CD4-positive, alpha-beta T cell (primary cell): ENCODE measurements at regions not wholly inside any gene's neighbourhood (a gene's known extent, or its start where the extent isn't known, plus 50 kb on each side); places are given as distances from the start of the nearest gene placed in this dataset.

ENCODE experiments used
- ATAC-seq: fragments of 200-7000 bp; cut with Tn5 transposase; one replicate; pipeline ENCODE4 v1.10.0; 2022; ENCODE audit warnings: mild to moderate bottlenecking; ENCODE audit not compliant: poor library complexity
- CTCF ChIA-PET: fragments of 350-600 bp; sonication (Branson Sonifier 250); formaldehyde crosslinking; loops from one replicate; lab custom pipeline; 2021; ENCODE audit warnings: antibody characterized with exemption, inconsistent platforms; lab: Charles Lee
- POLR2A ChIA-PET: fragments of 350-600 bp; sonication (Branson Sonifier 250); formaldehyde crosslinking; loops from one replicate; lab custom pipeline; 2021; ENCODE audit warnings: antibody characterized with exemption, inconsistent platforms; lab: Charles Lee
- DNase-seq, 14 experiments: peaks; one replicate each; pipeline ENCODE4 v3.0.0-alpha.2; 2013 to 2020; ENCODE audit warnings: mixed read lengths in 2 of 14
- H3K27ac ChIP-seq, 2 donors: one replicate each; pipeline versions ENCODE4 v1.5.1 to v1.7.0; 2013; ENCODE audit warnings: low read length in 2 of 2, low read depth in 1 of 2, mild to moderate bottlenecking in 1 of 2
- H3K27me3 ChIP-seq, 2 experiments: 1 replicate in 1 of 2; 2 replicates in 1 of 2; pipeline versions ENCODE4 v1.6.1 to v1.7.0; 2013; ENCODE audit warnings: low read length in 2 of 2, control low read depth in 1 of 2, mild to moderate bottlenecking in 1 of 2, moderate library complexity in 1 of 2; ENCODE audit not compliant: insufficient read depth in 2 of 2, control insufficient read depth in 1 of 2
- H3K36me3 ChIP-seq: one replicate; pipeline ENCODE4 v1.6.1; 2013; ENCODE audit warnings: low read length, control low read depth; ENCODE audit not compliant: insufficient read depth
- H3K4me1 ChIP-seq: one replicate; pipeline ENCODE4 v1.6.1; 2013; ENCODE audit warnings: low read length, control low read depth; ENCODE audit not compliant: insufficient read depth
- H3K4me3 ChIP-seq: one replicate; pipeline ENCODE4 v1.5.1; 2013; ENCODE audit warnings: mild to moderate bottlenecking, low read length, moderate library complexity
- H3K9me3 ChIP-seq, 2 experiments: 1 replicate in 1 of 2; 2 replicates in 1 of 2; pipeline versions ENCODE4 v1.6.1 to v1.7.0; 2013; ENCODE audit warnings: low read length in 2 of 2, mild to moderate bottlenecking in 2 of 2, control low read depth in 1 of 2, moderate library complexity in 1 of 2; ENCODE audit not compliant: control insufficient read depth in 1 of 2, insufficient read depth in 1 of 2
- H3K27ac Mint-ChIP-seq: one replicate; pipeline ENCODE4 v1.8.0; 2020; ENCODE audit warnings: mixed read lengths
- H3K27me3 Mint-ChIP-seq: one replicate; pipeline ENCODE4 v1.8.0; 2021; ENCODE audit warnings: mixed read lengths
- H3K36me3 Mint-ChIP-seq: one replicate; pipeline ENCODE4 v1.8.0; 2021; ENCODE audit warnings: low read depth, mixed read lengths
- H3K4me1 Mint-ChIP-seq: one replicate; pipeline ENCODE4 v1.8.0; 2021; ENCODE audit warnings: low read depth, mixed read lengths
- H3K4me3 Mint-ChIP-seq: one replicate; pipeline ENCODE4 v1.8.0; 2020; ENCODE audit warnings: mild to moderate bottlenecking, mixed read lengths
- H3K9me3 Mint-ChIP-seq: one replicate; pipeline ENCODE4 v1.8.0; 2020; ENCODE audit warnings: mixed read lengths
- intact Hi-C, 2 experiments: fragments of 100-400 bp; cut with DNase I in 1 of 2; cut with micrococcal nuclease in 1 of 2; formaldehyde crosslinking; loops; one replicate each; pipeline versions ENCODE4 v1.15.1 to v1.9.0; 2023 to 2025; cut with DNase I, micrococcal nuclease
- TF ChIP-seq, protein P1 (sequence below): fragments of 200-600 bp; IDR thresholded peaks from one replicate; pipeline ENCODE4 v1.8.0; 2022; ENCODE audit warnings: antibody characterized with exemption, mild to moderate bottlenecking

DNA sequence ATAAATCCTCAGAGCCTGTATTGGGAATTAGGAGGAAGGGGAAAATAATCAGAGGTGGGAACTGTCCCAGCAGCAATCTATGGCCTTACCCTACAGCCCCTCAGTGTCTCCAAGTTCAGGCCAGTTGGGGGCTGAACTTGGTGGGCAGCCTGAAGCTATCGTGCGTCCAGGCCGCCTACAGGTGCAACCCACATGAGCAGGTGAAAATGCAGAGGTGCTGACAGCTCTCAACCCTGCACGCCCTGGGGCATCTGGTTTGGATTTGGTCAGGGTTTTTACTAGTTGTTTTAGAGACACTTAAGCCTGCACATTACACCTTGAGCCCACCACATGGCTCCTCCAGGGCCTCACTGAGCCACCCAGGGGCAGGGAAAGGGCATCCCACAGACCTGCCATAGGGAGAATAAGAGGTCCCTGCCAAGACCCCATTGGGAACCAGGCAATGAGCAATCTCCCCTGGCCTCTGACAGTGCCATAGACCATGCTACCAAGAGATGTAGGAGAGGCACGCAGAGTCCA, 209.5 kb downstream of the FOXD2 start:
- TF ChIP-seq, protein P1, sequence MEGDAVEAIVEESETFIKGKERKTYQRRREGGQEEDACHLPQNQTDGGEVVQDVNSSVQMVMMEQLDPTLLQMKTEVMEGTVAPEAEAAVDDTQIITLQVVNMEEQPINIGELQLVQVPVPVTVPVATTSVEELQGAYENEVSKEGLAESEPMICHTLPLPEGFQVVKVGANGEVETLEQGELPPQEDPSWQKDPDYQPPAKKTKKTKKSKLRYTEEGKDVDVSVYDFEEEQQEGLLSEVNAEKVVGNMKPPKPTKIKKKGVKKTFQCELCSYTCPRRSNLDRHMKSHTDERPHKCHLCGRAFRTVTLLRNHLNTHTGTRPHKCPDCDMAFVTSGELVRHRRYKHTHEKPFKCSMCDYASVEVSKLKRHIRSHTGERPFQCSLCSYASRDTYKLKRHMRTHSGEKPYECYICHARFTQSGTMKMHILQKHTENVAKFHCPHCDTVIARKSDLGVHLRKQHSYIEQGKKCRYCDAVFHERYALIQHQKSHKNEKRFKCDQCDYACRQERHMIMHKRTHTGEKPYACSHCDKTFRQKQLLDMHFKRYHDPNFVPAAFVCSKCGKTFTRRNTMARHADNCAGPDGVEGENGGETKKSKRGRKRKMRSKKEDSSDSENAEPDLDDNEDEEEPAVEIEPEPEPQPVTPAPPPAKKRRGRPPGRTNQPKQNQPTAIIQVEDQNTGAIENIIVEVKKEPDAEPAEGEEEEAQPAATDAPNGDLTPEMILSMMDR: no peak
- no peaks in the 10 kb centered on the region for H3K36me3 ChIP-seq
- intact Hi-C loops: no loop called here
- CTCF ChIA-PET: no interaction called here
- no peaks in the 10 kb centered on the region for H3K9me3 ChIP-seq
- H3K27ac ChIP-seq: no peak overlapping the region
- Mint-ChIP-seq H3K27ac (no peak overlapping the region), H3K9me3 (no peaks in the 10 kb centered on the region), H3K27me3 (peaks cover 33% of the 10 kb centered on the region), H3K36me3 (no peaks in the 10 kb centered on the region), H3K4me1 (no peaks in the 10 kb centered on the region), H3K4me3 (no peak overlapping the region)
- H3K27me3 ChIP-seq: no peaks in the 10 kb centered on the region
- DNase-seq (no peak), ATAC-seq (no peak)
- POLR2A ChIA-PET: no interaction called here
- no peak overlapping the region for H3K4me3 ChIP-seq
- no peaks in the 10 kb centered on the region for H3K4me1 ChIP-seq

- intact Hi-C loops: no loop called here
- ATAC-seq (no peak), DNase-seq (no peak)
- H3K4me1 ChIP-seq: no peaks in the 10 kb centered on the region
- no peak overlapping the region for H3K4me3 Mint-ChIP-seq
- H3K27me3 Mint-ChIP-seq: peaks cover 38% of the 10 kb centered on the region
- H3K4me1 Mint-ChIP-seq: no peaks in the 10 kb centered on the region
- CTCF ChIA-PET: no interaction called here
- H3K4me3 ChIP-seq: no peak overlapping the region
- H3K27ac ChIP-seq: no peak overlapping the region
- no peaks in the 10 kb centered on the region for H3K9me3 ChIP-seq
- H3K27ac Mint-ChIP-seq: no peak overlapping the region
- H3K36me3 Mint-ChIP-seq: no peaks in the 10 kb centered on the region
- no peaks in the 10 kb centered on the region for H3K9me3 Mint-ChIP-seq
- no peaks in the 10 kb centered on the region for H3K36me3 ChIP-seq
- POLR2A ChIA-PET: no interaction called here
- TF ChIP-seq, protein P1: no peak
- no peaks in the 10 kb centered on the region for H3K27me3 ChIP-seq
Observed at GRCh38 chr1:47650205-47650604, 212.4 kb downstream of the FOXD2 start.

GRCh38 chr1:47650611-47651010, 212.8 kb downstream of the FOXD2 start:
- H3K9me3 Mint-ChIP-seq: no peaks in the 10 kb centered on the region
- ATAC-seq (no peak), DNase-seq (no peak)
- TF ChIP-seq, protein P1: no peak
- ChIA-PET CTCF (no interaction called here), POLR2A (no interaction called here)
- no peak overlapping the region for H3K4me3 ChIP-seq
- no peaks in the 10 kb centered on the region for H3K36me3 ChIP-seq
- H3K36me3 Mint-ChIP-seq: no peaks in the 10 kb centered on the region
- H3K27ac ChIP-seq: no peak overlapping the region
- no peak overlapping the region for H3K27ac Mint-ChIP-seq
- no peak overlapping the region for H3K4me3 Mint-ChIP-seq
- no peaks in the 10 kb centered on the region for H3K4me1 Mint-ChIP-seq
- H3K27me3 Mint-ChIP-seq: peaks cover 40% of the 10 kb centered on the region
- H3K27me3 ChIP-seq: no peaks in the 10 kb centered on the region
- intact Hi-C loops: no loop called here
- no peaks in the 10 kb centered on the region for H3K9me3 ChIP-seq
- no peaks in the 10 kb centered on the region for H3K4me1 ChIP-seq
